Stomach (tissue), 8 donors: ENCODE measurements at regions not wholly inside any gene's neighbourhood (a gene's known extent, or its start where the extent isn't known, plus 50 kb on each side); places are given as distances from the start of the nearest gene placed in this dataset.

Experiments used
- DNase-seq, 2 donors: peaks; one replicate each; pipeline versions ENCODE4 v3.0.0 to v3.0.0-alpha.2; 2013 to 2019
- H3K27ac ChIP-seq, 5 donors: fragments of 200-600 bp in 4 of 5; sonication (generic) in 4 of 5; one replicate each; pipeline ENCODE4 v1.5.1; 2013 to 2019; ENCODE audit warnings: mild to moderate bottlenecking in 1 of 5, moderate library complexity in 1 of 5
- H3K27me3 ChIP-seq, 3 donors: fragments of 200-600 bp; sonication (generic); one replicate each; pipeline ENCODE4 v1.5.1; 2017 to 2019; ENCODE audit warnings: mixed run types in 1 of 3
- H3K36me3 ChIP-seq, 4 donors: fragments of 200-600 bp; sonication (generic); 1 replicate in 3 of 4; 2 replicates in 1 of 4; pipeline ENCODE4 v1.5.1; 2016 to 2019
- H3K4me1 ChIP-seq, 4 donors: fragments of 200-600 bp; sonication (generic); one replicate each; pipeline ENCODE4 v1.5.1; 2016 to 2019
- H3K4me3 ChIP-seq, 4 donors: fragments of 200-600 bp; sonication (generic) in 3 of 4; one replicate each; pipeline ENCODE4 v1.5.1; 2016 to 2019; ENCODE audit warnings: mild to moderate bottlenecking in 1 of 4
- H3K9me3 ChIP-seq, 4 donors: fragments of 200-600 bp; sonication (generic); one replicate each; pipeline ENCODE4 v1.5.1; 2016 to 2019
- CTCF ChIP-seq, 7 experiments: fragments of 450-650 bp in 4 of 7; fragments of 200-600 bp in 3 of 7; sonication (generic) in 3 of 7; IDR thresholded peaks; one replicate each; pipeline ENCODE4 v1.5.1; 2016 to 2019; ENCODE audit warnings: antibody characterized with exemption in 7 of 7, control low read depth in 2 of 7, mild to moderate bottlenecking in 1 of 7
- EP300 ChIP-seq: sonication (generic); formaldehyde crosslinking; IDR thresholded peaks from one replicate; pipeline ENCODE4 v1.6.1; 2017; ENCODE audit warnings: antibody characterized with exemption
- POLR2A ChIP-seq, 4 donors: fragments of 450-650 bp; IDR thresholded peaks; one replicate each; pipeline ENCODE4 v1.6.1; 2016; ENCODE audit warnings: antibody characterized with exemption in 4 of 4, control low read depth in 2 of 4, mild to moderate bottlenecking in 1 of 4, moderate library complexity in 1 of 4
- POLR2AphosphoS5 ChIP-seq, 3 donors: sonication (generic); formaldehyde crosslinking; IDR thresholded peaks; one replicate each; pipeline ENCODE4 v1.6.1; 2016; ENCODE audit warnings: antibody characterized with exemption in 3 of 3
- WGBS, 5 donors: extraction: QIAGEN DNeasy Blood & Tissue Kit in 3 of 5; methylation state at CpG; one replicate each; pipeline versions ENCODE4 v1.1.5 to v1.1.7; 2013 to 2018; 5-methylcytosine and 5-hydroxymethylcytosine counted together
- intact Hi-C: fragments of 100-400 bp; cut with DNase I; formaldehyde crosslinking; loops from one replicate; pipeline ENCODE4 v1.15.1; 2023; ENCODE audit warnings: low total_unique reads
- donor health status: healthy with polysubstance abuse.
- donor health status: Bipolar disorder and iron deficiency.
- donor health status: healthy.

GRCh38 chr12:30568453-30568852 is 127.2 kb downstream of the IPO8 start:
- intact Hi-C loops = no loop called here
- Histone ChIP-seq H3K27ac (no peak overlapping the region), H3K27me3 (no peaks in the 10 kb centered on the region), H3K36me3 (no peaks in the 10 kb centered on the region), H3K4me1 (no peaks in the 10 kb centered on the region), H3K4me3 (no peak overlapping the region), H3K9me3 (peaks cover 0 to 4% (median 0%) of the 10 kb centered on the region in 4 donors)
- DNase-seq = no peak
- no peak for TF ChIP-seq POLR2A (IDR thresholded peaks at IDR 0.05)
- no peak for TF ChIP-seq CTCF (IDR thresholded peaks at IDR 0.05)
- TF ChIP-seq EP300 = no peak
- TF ChIP-seq POLR2AphosphoS5 (IDR thresholded peaks at IDR 0.05) = no peak

- no peak overlapping the region for H3K27ac ChIP-seq
- H3K27me3 ChIP-seq = no peaks in the 10 kb centered on the region
- H3K36me3 ChIP-seq = no peaks in the 10 kb centered on the region
- WGBS, 5 donors = 44 to 78% (median 65%) methylated on average over 1 of the region's 1 CpG
- intact Hi-C loops = no loop called here
- no peak for TF ChIP-seq POLR2AphosphoS5 (IDR thresholded peaks at IDR 0.05)
- TF ChIP-seq EP300 = no peak
- TF ChIP-seq CTCF (IDR thresholded peaks at IDR 0.05) = no peak
- no peak for TF ChIP-seq POLR2A (IDR thresholded peaks at IDR 0.05)
- no peaks in the 10 kb centered on the region for H3K4me1 ChIP-seq
- no peak for DNase-seq
- peaks cover 0 to 4% (median 0%) of the 10 kb centered on the region in 4 donors for H3K9me3 ChIP-seq
- no peak overlapping the region for H3K4me3 ChIP-seq
Observed at GRCh38 chr12:30567082-30567481, 128.6 kb downstream of the IPO8 start.

- no peak overlapping the region for H3K27ac ChIP-seq
- H3K4me3 ChIP-seq = no peak overlapping the region
- DNase-seq = no peak
- 60 to 80% (median 76%) methylated on average over 2 of the region's 2 CpGs for WGBS, 5 donors
- H3K9me3 ChIP-seq = peaks cover 0 to 4% (median 0%) of the 10 kb centered on the region in 4 donors
- H3K27me3 ChIP-seq = no peaks in the 10 kb centered on the region
- no peak for TF ChIP-seq CTCF (IDR thresholded peaks at IDR 0.05)
- no peak for TF ChIP-seq POLR2A (IDR thresholded peaks at IDR 0.05)
- TF ChIP-seq EP300 = no peak
- TF ChIP-seq POLR2AphosphoS5 (IDR thresholded peaks at IDR 0.05) = no peak
- no peaks in the 10 kb centered on the region for H3K4me1 ChIP-seq
- no peaks in the 10 kb centered on the region for H3K36me3 ChIP-seq
- intact Hi-C loops = no loop called here
Observed at GRCh38 chr12:30564394-30564793, 131.3 kb downstream of the IPO8 start.

GRCh38 chr12:30548203-30548602 is 147.5 kb downstream of the IPO8 start:
- H3K4me3 ChIP-seq = no peak overlapping the region
- DNase-seq = no peak
- intact Hi-C loops = no loop called here
- no peak for TF ChIP-seq POLR2AphosphoS5 (IDR thresholded peaks at IDR 0.05)
- TF ChIP-seq POLR2A (IDR thresholded peaks at IDR 0.05) = no peak
- TF ChIP-seq EP300 = no peak
- no peak for TF ChIP-seq CTCF (IDR thresholded peaks at IDR 0.05)
- no peaks in the 10 kb centered on the region for H3K27me3 ChIP-seq
- WGBS, 5 donors = 25 to 51% (median 31%) methylated on average over 1 of the region's 1 CpG
- H3K27ac ChIP-seq = no peak overlapping the region
- no peaks in the 10 kb centered on the region for H3K4me1 ChIP-seq
- H3K36me3 ChIP-seq = no peaks in the 10 kb centered on the region
- H3K9me3 ChIP-seq = peaks cover 0 to 21% (median 0%) of the 10 kb centered on the region in 4 donors
